ENCODE measurements at regions not wholly inside any gene's neighbourhood (a gene's known extent, or its start where the extent isn't known, plus 50 kb on each side); places are given as distances from the start of the nearest gene placed in this dataset.

DNA sequence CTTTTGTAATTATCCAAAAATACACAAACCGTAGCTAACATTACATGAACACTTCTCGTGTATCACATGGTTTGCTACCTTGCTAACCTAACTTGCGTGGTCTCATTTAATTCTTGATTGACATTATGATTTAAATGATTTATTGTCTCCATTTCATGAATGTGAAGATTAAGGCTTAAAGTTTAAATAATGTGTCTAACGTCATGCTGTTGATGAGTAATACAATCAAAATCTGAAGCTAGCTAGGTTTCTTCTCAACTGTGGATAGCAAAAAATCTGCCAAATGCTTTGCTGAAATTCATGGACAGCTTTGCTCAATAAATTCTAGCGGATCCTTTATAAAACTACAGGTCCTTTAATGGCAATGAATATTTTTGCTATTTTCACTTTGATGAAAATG is 274.1 kb upstream of the MC4R start:
- no peaks in the 10 kb centered on the region for H3K36me3 ChIP-seq (ENCODE audit: control insufficient read depth, insufficient read depth, low read length)
- no peak for ATAC-seq
- TF ChIP-seq, protein P1, sequence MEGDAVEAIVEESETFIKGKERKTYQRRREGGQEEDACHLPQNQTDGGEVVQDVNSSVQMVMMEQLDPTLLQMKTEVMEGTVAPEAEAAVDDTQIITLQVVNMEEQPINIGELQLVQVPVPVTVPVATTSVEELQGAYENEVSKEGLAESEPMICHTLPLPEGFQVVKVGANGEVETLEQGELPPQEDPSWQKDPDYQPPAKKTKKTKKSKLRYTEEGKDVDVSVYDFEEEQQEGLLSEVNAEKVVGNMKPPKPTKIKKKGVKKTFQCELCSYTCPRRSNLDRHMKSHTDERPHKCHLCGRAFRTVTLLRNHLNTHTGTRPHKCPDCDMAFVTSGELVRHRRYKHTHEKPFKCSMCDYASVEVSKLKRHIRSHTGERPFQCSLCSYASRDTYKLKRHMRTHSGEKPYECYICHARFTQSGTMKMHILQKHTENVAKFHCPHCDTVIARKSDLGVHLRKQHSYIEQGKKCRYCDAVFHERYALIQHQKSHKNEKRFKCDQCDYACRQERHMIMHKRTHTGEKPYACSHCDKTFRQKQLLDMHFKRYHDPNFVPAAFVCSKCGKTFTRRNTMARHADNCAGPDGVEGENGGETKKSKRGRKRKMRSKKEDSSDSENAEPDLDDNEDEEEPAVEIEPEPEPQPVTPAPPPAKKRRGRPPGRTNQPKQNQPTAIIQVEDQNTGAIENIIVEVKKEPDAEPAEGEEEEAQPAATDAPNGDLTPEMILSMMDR (IDR thresholded peaks at IDR 0.05) = no peak
- TF ChIP-seq SIN3A (IDR thresholded peaks at IDR 0.05; ENCODE audit: borderline replicate concordance, insufficient read depth, low read depth, low read length) (no peak), POLR2AphosphoS5 (IDR thresholded peaks at IDR 0.05; ENCODE audit: low read depth, low read length) (no peak), TCF7L2 (IDR thresholded peaks at IDR 0.05; ENCODE audit: low read depth, low read length) (no peak)
- TF ChIP-seq, protein P2, sequence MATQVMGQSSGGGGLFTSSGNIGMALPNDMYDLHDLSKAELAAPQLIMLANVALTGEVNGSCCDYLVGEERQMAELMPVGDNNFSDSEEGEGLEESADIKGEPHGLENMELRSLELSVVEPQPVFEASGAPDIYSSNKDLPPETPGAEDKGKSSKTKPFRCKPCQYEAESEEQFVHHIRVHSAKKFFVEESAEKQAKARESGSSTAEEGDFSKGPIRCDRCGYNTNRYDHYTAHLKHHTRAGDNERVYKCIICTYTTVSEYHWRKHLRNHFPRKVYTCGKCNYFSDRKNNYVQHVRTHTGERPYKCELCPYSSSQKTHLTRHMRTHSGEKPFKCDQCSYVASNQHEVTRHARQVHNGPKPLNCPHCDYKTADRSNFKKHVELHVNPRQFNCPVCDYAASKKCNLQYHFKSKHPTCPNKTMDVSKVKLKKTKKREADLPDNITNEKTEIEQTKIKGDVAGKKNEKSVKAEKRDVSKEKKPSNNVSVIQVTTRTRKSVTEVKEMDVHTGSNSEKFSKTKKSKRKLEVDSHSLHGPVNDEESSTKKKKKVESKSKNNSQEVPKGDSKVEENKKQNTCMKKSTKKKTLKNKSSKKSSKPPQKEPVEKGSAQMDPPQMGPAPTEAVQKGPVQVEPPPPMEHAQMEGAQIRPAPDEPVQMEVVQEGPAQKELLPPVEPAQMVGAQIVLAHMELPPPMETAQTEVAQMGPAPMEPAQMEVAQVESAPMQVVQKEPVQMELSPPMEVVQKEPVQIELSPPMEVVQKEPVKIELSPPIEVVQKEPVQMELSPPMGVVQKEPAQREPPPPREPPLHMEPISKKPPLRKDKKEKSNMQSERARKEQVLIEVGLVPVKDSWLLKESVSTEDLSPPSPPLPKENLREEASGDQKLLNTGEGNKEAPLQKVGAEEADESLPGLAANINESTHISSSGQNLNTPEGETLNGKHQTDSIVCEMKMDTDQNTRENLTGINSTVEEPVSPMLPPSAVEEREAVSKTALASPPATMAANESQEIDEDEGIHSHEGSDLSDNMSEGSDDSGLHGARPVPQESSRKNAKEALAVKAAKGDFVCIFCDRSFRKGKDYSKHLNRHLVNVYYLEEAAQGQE (IDR thresholded peaks at IDR 0.05; ENCODE audit: insufficient read depth in 1 of 2, low read depth in 2 of 2, low read length in 1 of 2) = no peak
- H3K9me3 ChIP-seq (ENCODE audit: control insufficient read depth, insufficient read depth, low read depth, low read length) = no peaks in the 10 kb centered on the region
- in situ Hi-C loops (cut with HindIII; ENCODE audit: low pct_unique_long_range_greater_than_20kb, low sequenced_read_pairs) = no loop called here
- H3K4me1 ChIP-seq (ENCODE audit: control insufficient read depth, insufficient read depth, low read length) = no peaks in the 10 kb centered on the region
- no peaks in the 10 kb centered on the region for H3K27me3 ChIP-seq (ENCODE audit: control insufficient read depth, insufficient read depth, low read length)
- no peak overlapping the region for H3K27ac ChIP-seq (ENCODE audit: low read length)
- ChIA-PET CTCF (no interaction called here), POLR2A (no interaction called here)
- no TSS peak for BruUV-seq (replicated peaks)
- intact Hi-C loops (cut with micrococcal nuclease; ENCODE audit: unreplicated experiment) = no loop called here
- DNase-seq (ENCODE audit: low read depth, low spot score) = no peak
- H3K4me3 ChIP-seq (ENCODE audit: low read depth in 2 of 2, low read length in 2 of 2) = no peak overlapping the region

DNA sequence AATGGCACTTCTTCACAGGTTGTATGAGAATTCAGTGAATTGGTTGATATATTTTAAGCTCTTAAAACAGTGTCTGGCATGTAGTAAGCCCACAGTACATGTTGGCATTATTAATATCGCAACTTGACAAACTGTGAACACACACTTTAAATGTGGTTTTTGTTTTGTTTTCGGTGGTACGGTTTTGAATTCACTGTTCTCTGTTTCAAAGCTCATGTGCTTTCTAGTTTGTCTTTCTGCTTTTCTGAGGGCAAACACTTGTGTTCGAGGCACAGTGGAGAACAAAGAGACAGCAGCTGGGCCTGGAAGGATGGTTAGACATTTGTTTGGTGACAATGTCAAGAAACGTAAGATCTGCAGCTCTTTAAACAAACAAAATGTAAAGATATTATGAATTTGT is 276.5 kb upstream of the MC4R start:
- BruUV-seq (replicated peaks) = no TSS peak
- in situ Hi-C loops (cut with HindIII; ENCODE audit: low pct_unique_long_range_greater_than_20kb, low sequenced_read_pairs) (no loop called here), intact Hi-C loops (cut with micrococcal nuclease; ENCODE audit: unreplicated experiment) (no loop called here)
- ChIA-PET CTCF (no interaction called here), POLR2A (no interaction called here)
- Histone ChIP-seq H3K4me3 (ENCODE audit: low read depth in 2 of 2, low read length in 2 of 2) (no peak overlapping the region), H3K9me3 (ENCODE audit: control insufficient read depth, insufficient read depth, low read depth, low read length) (no peaks in the 10 kb centered on the region), H3K4me1 (ENCODE audit: control insufficient read depth, insufficient read depth, low read length) (no peaks in the 10 kb centered on the region), H3K27me3 (ENCODE audit: control insufficient read depth, insufficient read depth, low read length) (no peaks in the 10 kb centered on the region), H3K36me3 (ENCODE audit: control insufficient read depth, insufficient read depth, low read length) (no peaks in the 10 kb centered on the region), H3K27ac (ENCODE audit: low read length) (no peak overlapping the region)
- TF ChIP-seq POLR2AphosphoS5 (IDR thresholded peaks at IDR 0.05; ENCODE audit: low read depth, low read length) = no peak
- no peak for TF ChIP-seq TCF7L2 (IDR thresholded peaks at IDR 0.05; ENCODE audit: low read depth, low read length)
- TF ChIP-seq, protein P2 (IDR thresholded peaks at IDR 0.05; ENCODE audit: insufficient read depth in 1 of 2, low read depth in 2 of 2, low read length in 1 of 2) = no peak
- TF ChIP-seq, protein P1 (IDR thresholded peaks at IDR 0.05) = no peak
- no peak for TF ChIP-seq SIN3A (IDR thresholded peaks at IDR 0.05; ENCODE audit: borderline replicate concordance, insufficient read depth, low read depth, low read length)
- ATAC-seq (no peak), DNase-seq (ENCODE audit: low read depth, low spot score) (no peak)
